ENCODE measurements at regions not wholly inside any gene's neighbourhood (a gene's known extent, or its start where the extent isn't known, plus 50 kb on each side); places are given as distances from the start of the nearest gene placed in this dataset.

DNA sequence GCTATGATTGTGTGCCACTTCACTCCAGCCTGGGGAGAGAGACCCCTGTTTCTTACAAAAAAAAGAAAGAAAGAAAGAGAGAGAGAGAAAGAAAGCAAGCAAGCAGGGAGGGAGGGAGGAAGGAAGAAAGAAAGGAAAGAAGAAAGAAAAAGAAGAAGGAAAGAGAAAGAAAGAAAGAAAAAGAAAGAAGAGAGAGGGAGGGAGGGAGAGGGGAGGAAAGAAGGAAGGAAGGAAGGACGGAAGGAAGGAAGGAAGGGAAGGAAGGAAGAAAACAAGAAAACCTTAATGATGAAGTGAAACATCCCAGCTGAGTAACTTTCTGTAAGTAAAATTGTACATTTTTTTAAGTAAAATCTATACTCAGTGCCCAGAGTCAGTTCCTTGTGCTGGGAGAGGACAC, 75.5 kb upstream of the GLS start:
- H3K27ac ChIP-seq (ENCODE audit: low read length): no peak overlapping the region
- H3K9me2 ChIP-seq (ENCODE audit: insufficient read depth, low read length): no peaks in the 10 kb centered on the region
- no peak overlapping the region for H3K4me3 ChIP-seq (ENCODE audit: low read length)
- no peaks in the 10 kb centered on the region for H3K27me3 ChIP-seq (ENCODE audit: insufficient read depth, low read depth, low read length)
- H3K9ac ChIP-seq (ENCODE audit: low read length): no peak overlapping the region
- H3K9me3 ChIP-seq (ENCODE audit: low read length): no peaks in the 10 kb centered on the region
- H4K20me1 ChIP-seq (ENCODE audit: insufficient read depth): no peaks in the 10 kb centered on the region
- H2AFZ ChIP-seq (ENCODE audit: low read depth, low read length): no peak overlapping the region
- TF ChIP-seq MXI1 (conservative IDR thresholded peaks at IDR 0.05; ENCODE audit: poor library complexity, severe bottlenecking) (no peak), RAD21 (conservative IDR thresholded peaks at IDR 0.05) (no peak)
- no peak overlapping the region for H3K4me2 ChIP-seq (ENCODE audit: low read length)
- no peaks in the 10 kb centered on the region for H3K79me2 ChIP-seq (replicated peaks; ENCODE audit: insufficient read depth, low read length)
- H3F3A ChIP-seq (ENCODE audit: insufficient read depth, low read length, poor library complexity, severe bottlenecking): peaks cover 3% of the 10 kb centered on the region
- no peaks in the 10 kb centered on the region for H3K36me3 ChIP-seq (ENCODE audit: insufficient read depth, low read length)

- Histone ChIP-seq H3K27ac (ENCODE audit: low read length) (no peak overlapping the region), H3K79me2 (replicated peaks; ENCODE audit: insufficient read depth, low read length) (no peaks in the 10 kb centered on the region), H3K9me2 (ENCODE audit: insufficient read depth, low read length) (no peaks in the 10 kb centered on the region), H2AFZ (ENCODE audit: low read depth, low read length) (no peak overlapping the region), H3K4me3 (ENCODE audit: low read length) (no peak overlapping the region), H3K9me3 (ENCODE audit: low read length) (no peaks in the 10 kb centered on the region), H3K4me2 (ENCODE audit: low read length) (no peak overlapping the region), H3K27me3 (ENCODE audit: insufficient read depth, low read depth, low read length) (no peaks in the 10 kb centered on the region), H3K9ac (ENCODE audit: low read length) (no peak overlapping the region), H3K36me3 (ENCODE audit: insufficient read depth, low read length) (no peaks in the 10 kb centered on the region), H3F3A (ENCODE audit: insufficient read depth, low read length, poor library complexity, severe bottlenecking) (no peaks in the 10 kb centered on the region), H4K20me1 (ENCODE audit: insufficient read depth) (no peaks in the 10 kb centered on the region)
- TF ChIP-seq, protein P1, sequence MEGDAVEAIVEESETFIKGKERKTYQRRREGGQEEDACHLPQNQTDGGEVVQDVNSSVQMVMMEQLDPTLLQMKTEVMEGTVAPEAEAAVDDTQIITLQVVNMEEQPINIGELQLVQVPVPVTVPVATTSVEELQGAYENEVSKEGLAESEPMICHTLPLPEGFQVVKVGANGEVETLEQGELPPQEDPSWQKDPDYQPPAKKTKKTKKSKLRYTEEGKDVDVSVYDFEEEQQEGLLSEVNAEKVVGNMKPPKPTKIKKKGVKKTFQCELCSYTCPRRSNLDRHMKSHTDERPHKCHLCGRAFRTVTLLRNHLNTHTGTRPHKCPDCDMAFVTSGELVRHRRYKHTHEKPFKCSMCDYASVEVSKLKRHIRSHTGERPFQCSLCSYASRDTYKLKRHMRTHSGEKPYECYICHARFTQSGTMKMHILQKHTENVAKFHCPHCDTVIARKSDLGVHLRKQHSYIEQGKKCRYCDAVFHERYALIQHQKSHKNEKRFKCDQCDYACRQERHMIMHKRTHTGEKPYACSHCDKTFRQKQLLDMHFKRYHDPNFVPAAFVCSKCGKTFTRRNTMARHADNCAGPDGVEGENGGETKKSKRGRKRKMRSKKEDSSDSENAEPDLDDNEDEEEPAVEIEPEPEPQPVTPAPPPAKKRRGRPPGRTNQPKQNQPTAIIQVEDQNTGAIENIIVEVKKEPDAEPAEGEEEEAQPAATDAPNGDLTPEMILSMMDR (IDR thresholded peaks at IDR 0.05; ENCODE audit: poor library complexity, severe bottlenecking): no peak
- TF ChIP-seq RAD21 (conservative IDR thresholded peaks at IDR 0.05) (no peak), TAF1 (IDR thresholded peaks at IDR 0.05; ENCODE audit: low read depth) (no peak), EZH2 (IDR thresholded peaks at IDR 0.05; ENCODE audit: borderline replicate concordance, insufficient read depth, low read length, poor library complexity, severe bottlenecking) (no peak), MXI1 (conservative IDR thresholded peaks at IDR 0.05; ENCODE audit: poor library complexity, severe bottlenecking) (no peak), POLR2AphosphoS5 (IDR thresholded peaks at IDR 0.05) (no peak), SMC3 (conservative IDR thresholded peaks at IDR 0.05; ENCODE audit: poor library complexity) (no peak), EP300 (conservative IDR thresholded peaks at IDR 0.05; ENCODE audit: poor library complexity, severe bottlenecking) (no peak)
- TF ChIP-seq, protein P2, sequence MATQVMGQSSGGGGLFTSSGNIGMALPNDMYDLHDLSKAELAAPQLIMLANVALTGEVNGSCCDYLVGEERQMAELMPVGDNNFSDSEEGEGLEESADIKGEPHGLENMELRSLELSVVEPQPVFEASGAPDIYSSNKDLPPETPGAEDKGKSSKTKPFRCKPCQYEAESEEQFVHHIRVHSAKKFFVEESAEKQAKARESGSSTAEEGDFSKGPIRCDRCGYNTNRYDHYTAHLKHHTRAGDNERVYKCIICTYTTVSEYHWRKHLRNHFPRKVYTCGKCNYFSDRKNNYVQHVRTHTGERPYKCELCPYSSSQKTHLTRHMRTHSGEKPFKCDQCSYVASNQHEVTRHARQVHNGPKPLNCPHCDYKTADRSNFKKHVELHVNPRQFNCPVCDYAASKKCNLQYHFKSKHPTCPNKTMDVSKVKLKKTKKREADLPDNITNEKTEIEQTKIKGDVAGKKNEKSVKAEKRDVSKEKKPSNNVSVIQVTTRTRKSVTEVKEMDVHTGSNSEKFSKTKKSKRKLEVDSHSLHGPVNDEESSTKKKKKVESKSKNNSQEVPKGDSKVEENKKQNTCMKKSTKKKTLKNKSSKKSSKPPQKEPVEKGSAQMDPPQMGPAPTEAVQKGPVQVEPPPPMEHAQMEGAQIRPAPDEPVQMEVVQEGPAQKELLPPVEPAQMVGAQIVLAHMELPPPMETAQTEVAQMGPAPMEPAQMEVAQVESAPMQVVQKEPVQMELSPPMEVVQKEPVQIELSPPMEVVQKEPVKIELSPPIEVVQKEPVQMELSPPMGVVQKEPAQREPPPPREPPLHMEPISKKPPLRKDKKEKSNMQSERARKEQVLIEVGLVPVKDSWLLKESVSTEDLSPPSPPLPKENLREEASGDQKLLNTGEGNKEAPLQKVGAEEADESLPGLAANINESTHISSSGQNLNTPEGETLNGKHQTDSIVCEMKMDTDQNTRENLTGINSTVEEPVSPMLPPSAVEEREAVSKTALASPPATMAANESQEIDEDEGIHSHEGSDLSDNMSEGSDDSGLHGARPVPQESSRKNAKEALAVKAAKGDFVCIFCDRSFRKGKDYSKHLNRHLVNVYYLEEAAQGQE (IDR thresholded peaks at IDR 0.05; ENCODE audit: borderline replicate concordance): no peak
These were observed 74.8 kb upstream of the GLS start for GRCh38 chr2:190805843-190806242.

GRCh38 chr2:190807886-190808285, 72.7 kb upstream of the GLS start:
- Histone ChIP-seq H2AFZ (ENCODE audit: low read depth, low read length) (no peak overlapping the region), H3K9me3 (ENCODE audit: low read length) (no peaks in the 10 kb centered on the region), H3K27me3 (ENCODE audit: insufficient read depth, low read depth, low read length) (no peaks in the 10 kb centered on the region), H4K20me1 (ENCODE audit: insufficient read depth) (no peaks in the 10 kb centered on the region), H3K79me2 (replicated peaks; ENCODE audit: insufficient read depth, low read length) (no peaks in the 10 kb centered on the region), H3K9me2 (ENCODE audit: insufficient read depth, low read length) (no peaks in the 10 kb centered on the region), H3F3A (ENCODE audit: insufficient read depth, low read length, poor library complexity, severe bottlenecking) (no peaks in the 10 kb centered on the region), H3K36me3 (ENCODE audit: insufficient read depth, low read length) (no peaks in the 10 kb centered on the region), H3K4me3 (ENCODE audit: low read length) (no peak overlapping the region), H3K4me2 (ENCODE audit: low read length) (no peak overlapping the region), H3K9ac (ENCODE audit: low read length) (no peak overlapping the region), H3K27ac (ENCODE audit: low read length) (no peak overlapping the region)
- TF ChIP-seq, protein P2 (IDR thresholded peaks at IDR 0.05; ENCODE audit: borderline replicate concordance): no peak
- TF ChIP-seq EP300 (conservative IDR thresholded peaks at IDR 0.05; ENCODE audit: poor library complexity, severe bottlenecking) (no peak), EZH2 (IDR thresholded peaks at IDR 0.05; ENCODE audit: borderline replicate concordance, insufficient read depth, low read length, poor library complexity, severe bottlenecking) (no peak), MXI1 (conservative IDR thresholded peaks at IDR 0.05; ENCODE audit: poor library complexity, severe bottlenecking) (no peak), TAF1 (IDR thresholded peaks at IDR 0.05; ENCODE audit: low read depth) (no peak), POLR2AphosphoS5 (IDR thresholded peaks at IDR 0.05) (no peak), RAD21 (conservative IDR thresholded peaks at IDR 0.05) (no peak), SMC3 (conservative IDR thresholded peaks at IDR 0.05; ENCODE audit: poor library complexity) (no peak)
- TF ChIP-seq, protein P1 (IDR thresholded peaks at IDR 0.05; ENCODE audit: poor library complexity, severe bottlenecking): no peak

Measured in neural cell (in vitro differentiated cells).